Endothelial cell of umbilical vein (primary cell): ENCODE measurements at regions not wholly inside any gene's neighbourhood (a gene's known extent, or its start where the extent isn't known, plus 50 kb on each side); places are given as distances from the start of the nearest gene placed in this dataset.

Experiments used
- BruUV-seq: library from RNA; stranded (reverse); fragments of 400-500 nt; replicated peaks from 2 replicates; lab custom pipeline; 2021; lab: Mats Ljungman, UMichigan
- CTCF ChIA-PET: fragments of 300-600, 350-600 bp; sonication (Branson Sonifier 250); formaldehyde crosslinking; loops from one replicate; lab custom pipeline; 2021; ENCODE audit warnings: antibody characterized with exemption, inconsistent platforms; lab: Charles Lee
- POLR2A ChIA-PET: fragments of 300-600, 350-600 bp; sonication (Branson Sonifier 250); formaldehyde crosslinking; loops from one replicate; lab custom pipeline; 2021; ENCODE audit warnings: antibody characterized with exemption, inconsistent platforms; lab: Charles Lee
- DNase-seq: peaks from one replicate; pipeline ENCODE4 v3.0.0-alpha.2; 2011; ENCODE audit warnings: low read depth, low spot score
- FAIRE-seq: peaks from 2 replicates; lab custom pipeline; 2011; peaks lifted over from hg19 to GRCh38; lab: Jason Lieb, UNC
- H2AFZ ChIP-seq: 2 replicates; pipeline ENCODE4 v1.6.0; 2012; ENCODE audit warnings: low read depth, low read length, control low read depth, inconsistent platforms
- H3K27ac ChIP-seq: 2 replicates; pipeline ENCODE4 v1.5.1; 2011; ENCODE audit warnings: low read depth, mild to moderate bottlenecking, control low read depth, low read length, moderate library complexity; ENCODE audit not compliant: insufficient read depth
- H3K27me3 ChIP-seq, 2 experiments: 2 replicates each; pipeline versions ENCODE4 v1.6.0 to v1.6.1; 2011; ENCODE audit warnings: low read length in 2 of 2, mixed read lengths in 1 of 2; ENCODE audit not compliant: control insufficient read depth in 2 of 2, insufficient read depth in 2 of 2
- H3K36me3 ChIP-seq, 2 experiments: 2 replicates in 1 of 2; 3 replicates in 1 of 2; pipeline ENCODE4 v1.5.1; 2011; ENCODE audit warnings: low read length in 2 of 2, mild to moderate bottlenecking in 1 of 2, moderate library complexity in 1 of 2; ENCODE audit not compliant: control insufficient read depth in 2 of 2, insufficient read depth in 2 of 2; ENCODE audit errors: extremely low read depth in 1 of 2
- H3K4me1 ChIP-seq: 3 replicates; pipeline ENCODE4 v1.5.1; 2011; ENCODE audit warnings: mild to moderate bottlenecking, low read length; ENCODE audit not compliant: control insufficient read depth, insufficient read depth; ENCODE audit errors: extremely low read depth
- H3K4me2 ChIP-seq: 2 replicates; pipeline ENCODE4 v1.6.1; 2011; ENCODE audit warnings: low read length, control low read depth, mixed read lengths; ENCODE audit not compliant: insufficient read depth
- H3K4me3 ChIP-seq, 3 experiments: fragments of 200-600 bp in 1 of 3; sonication (generic), shearing (Covaris generic) in 1 of 3; replicated peaks in 1 of 3; 2 replicates each; pipeline ENCODE4 v1.5.1; 2011 to 2016; ENCODE audit warnings: control low read depth in 3 of 3, low read length in 3 of 3, mild to moderate bottlenecking in 2 of 3, inconsistent platforms in 1 of 3, low read depth in 1 of 3, moderate library complexity in 1 of 3; ENCODE audit not compliant: insufficient read depth in 1 of 3
- H3K79me2 ChIP-seq: 2 replicates; pipeline ENCODE4 v1.6.0; 2012; ENCODE audit warnings: low read length, inconsistent platforms; ENCODE audit not compliant: control insufficient read depth, insufficient read depth
- H3K9ac ChIP-seq: replicated peaks from 2 replicates; pipeline ENCODE3; 2011; ENCODE audit warnings: low read length, control low read depth; ENCODE audit not compliant: insufficient read depth; ENCODE audit errors: extremely low read depth
- H3K9me1 ChIP-seq: replicated peaks from 3 replicates; pipeline ENCODE4 v1.6.0; 2011; ENCODE audit warnings: mild to moderate bottlenecking, low read length; ENCODE audit not compliant: control insufficient read depth, insufficient read depth; ENCODE audit errors: extremely low read depth
- H3K9me3 ChIP-seq: replicated peaks from 2 replicates; pipeline ENCODE4 v1.5.1; 2012; ENCODE audit warnings: low read length, inconsistent platforms; ENCODE audit not compliant: control insufficient read depth, insufficient read depth
- H4K20me1 ChIP-seq: replicated peaks from 2 replicates; pipeline ENCODE3; 2011; ENCODE audit warnings: mild to moderate bottlenecking, low read length; ENCODE audit not compliant: control insufficient read depth, insufficient read depth; ENCODE audit errors: extremely low read depth
- CTCF ChIP-seq, 2 donors: IDR thresholded peaks; 1 replicate in 1 of 2; 2 replicates in 1 of 2; pipeline ENCODE4 v1.5.1; 2011; ENCODE audit warnings: low read length in 2 of 2, mild to moderate bottlenecking in 2 of 2, moderate library complexity in 2 of 2, control low read depth in 1 of 2, inconsistent platforms in 1 of 2, low read depth in 1 of 2; ENCODE audit not compliant: insufficient read depth in 1 of 2; ENCODE audit errors: extremely low read depth in 1 of 2
- EZH2 ChIP-seq: IDR thresholded peaks from 2 replicates; pipeline ENCODE4 v1.6.1; 2012; ENCODE audit warnings: borderline replicate concordance, low read depth, mild to moderate bottlenecking, moderate library complexity, low read length, inconsistent platforms; ENCODE audit not compliant: severe bottlenecking
- FOS ChIP-seq: IDR thresholded peaks from 2 replicates; pipeline ENCODE4 v1.6.1; 2011; ENCODE audit warnings: mild to moderate bottlenecking, low read length, moderate library complexity, borderline replicate concordance; ENCODE audit not compliant: insufficient read depth
- GATA2 ChIP-seq: IDR thresholded peaks from 2 replicates; pipeline ENCODE4 v1.7.0; 2011; ENCODE audit warnings: low read depth, mild to moderate bottlenecking, moderate library complexity, mixed read lengths, low read length; ENCODE audit not compliant: insufficient read length, insufficient read depth
- JUN ChIP-seq: IDR thresholded peaks from 2 replicates; pipeline ENCODE4 v1.6.1; 2011; ENCODE audit warnings: borderline replicate concordance, low read depth; ENCODE audit not compliant: insufficient read length, insufficient read depth
- MYC ChIP-seq: IDR thresholded peaks from one replicate; pipeline ENCODE4 v1.6.1; 2011; ENCODE audit warnings: mild to moderate bottlenecking, low read depth, low read length
- POLR2A ChIP-seq: IDR thresholded peaks from 2 replicates; pipeline ENCODE4 v1.6.1; 2012; ENCODE audit warnings: low read depth, mild to moderate bottlenecking, control low read depth, low read length
- POLR2AphosphoS5 ChIP-seq: IDR thresholded peaks from 2 replicates; pipeline ENCODE4 v1.6.1; 2012; ENCODE audit warnings: low read depth, mild to moderate bottlenecking, control low read depth, low read length, moderate library complexity; ENCODE audit not compliant: insufficient read depth
- dilution Hi-C: fragments of 300-500 bp; cut with MboI; formaldehyde crosslinking; loops from one replicate; pipeline ENCODE4 v1.15.0; 2019; ENCODE audit warnings: low sequenced_read_pairs; ENCODE audit not compliant: extremely low pct_ligation_motif_present
- intact Hi-C: fragments of 100-400 bp; cut with micrococcal nuclease; formaldehyde crosslinking; loops from one replicate; pipeline ENCODE4 v1.10.0; 2022
- TF ChIP-seq, protein P1 (sequence below): IDR thresholded peaks from 2 replicates; pipeline ENCODE4 v1.6.1; 2011; ENCODE audit not compliant: insufficient read depth, insufficient read length

DNA sequence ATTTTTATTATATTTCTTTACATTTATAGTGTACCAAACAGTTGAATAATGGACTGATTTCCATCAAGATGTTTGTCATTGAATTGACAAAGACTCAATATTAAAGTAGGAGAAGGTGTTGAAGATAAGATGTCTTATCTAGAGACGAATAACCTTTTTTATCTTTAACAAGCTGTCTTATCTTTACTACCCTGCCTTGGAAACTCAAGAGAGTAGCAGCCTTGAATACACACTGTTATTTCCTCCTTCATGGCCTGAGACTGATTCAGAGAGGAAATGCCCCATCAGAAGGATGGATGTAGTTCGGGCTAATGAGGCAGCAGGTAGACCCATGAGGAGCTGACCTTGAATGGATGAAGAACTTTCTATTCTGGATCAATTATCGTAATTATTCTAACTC, 365.1 kb upstream of the SEMA6D start:
- H3K36me3 ChIP-seq = no peaks in the 10 kb centered on the region
- peaks cover 14% of the 10 kb centered on the region for H3K4me1 ChIP-seq
- H3K9me3 ChIP-seq = no peaks in the 10 kb centered on the region
- no TSS peak for BruUV-seq
- no peaks in the 10 kb centered on the region for H3K79me2 ChIP-seq
- H3K4me2 ChIP-seq = no peak overlapping the region
- DNase-seq (peak; percentile 20), FAIRE-seq (peak; percentile 15)
- H3K27ac ChIP-seq = no peak overlapping the region
- no peak overlapping the region for H2AFZ ChIP-seq
- ChIA-PET POLR2A (no interaction called here), CTCF (interaction anchor here (1.0 kb wide), 1 partner anchor 364 kb away, joined by 3 read pairs; no protein-coding TSS in a partner anchor)
- intact Hi-C loops = no loop called here
- no peaks in the 10 kb centered on the region for H3K9me1 ChIP-seq
- H3K9ac ChIP-seq = no peak overlapping the region
- dilution Hi-C loops = no loop called here
- H4K20me1 ChIP-seq = no peaks in the 10 kb centered on the region
- TF ChIP-seq FOS = no peak
- peak; percentile 40 for TF ChIP-seq GATA2
- no peak overlapping the region for H3K4me3 ChIP-seq
- H3K27me3 ChIP-seq = no peaks in the 10 kb centered on the region

- no TSS peak for BruUV-seq
- dilution Hi-C loops = no loop called here
- POLR2A ChIA-PET = no interaction called here
These were observed 361.5 kb upstream of the SEMA6D start for GRCh38 chr15:47355759-47356158.

More at GRCh38 chr15:47355759-47356158, 361.5 kb upstream of the SEMA6D start:
- Histone ChIP-seq H3K9me3 (no peaks in the 10 kb centered on the region), H3K27me3 (no peaks in the 10 kb centered on the region), H4K20me1 (no peaks in the 10 kb centered on the region), H3K9ac (no peak overlapping the region), H3K4me2 (no peak overlapping the region), H3K27ac (no peak overlapping the region), H3K9me1 (no peaks in the 10 kb centered on the region), H3K4me1 (peaks cover 4% of the 10 kb centered on the region), H3K79me2 (no peaks in the 10 kb centered on the region), H3K36me3 (no peaks in the 10 kb centered on the region), H3K4me3 (no peak overlapping the region), H2AFZ (no peak overlapping the region)
- FAIRE-seq = no peak
- TF ChIP-seq CTCF (IDR thresholded peaks at IDR 0.05; ENCODE audit: extremely low read depth in 1 of 2, insufficient read depth in 1 of 2, low read depth in 1 of 2, low read length in 2 of 2) = no peak
- TF ChIP-seq, protein P1, sequence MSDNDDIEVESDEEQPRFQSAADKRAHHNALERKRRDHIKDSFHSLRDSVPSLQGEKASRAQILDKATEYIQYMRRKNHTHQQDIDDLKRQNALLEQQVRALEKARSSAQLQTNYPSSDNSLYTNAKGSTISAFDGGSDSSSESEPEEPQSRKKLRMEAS = no peak
- no peak for TF ChIP-seq POLR2AphosphoS5
- no peak for TF ChIP-seq FOS
- no peak for TF ChIP-seq POLR2A
- TF ChIP-seq EZH2 = no peak
- no peak for TF ChIP-seq GATA2
- no peak for TF ChIP-seq JUN
- no peak for TF ChIP-seq MYC
- CTCF ChIA-PET = no interaction called here
- no peak for DNase-seq
- intact Hi-C loops = no loop called here
